Hippocampal formation (tissue), 2 donors: ENCODE measurements at regions not wholly inside any gene's neighbourhood (a gene's known extent, or its start where the extent isn't known, plus 50 kb on each side); places are given as distances from the start of the nearest gene placed in this dataset.

Experiments
- DNase-seq, 2 donors: peaks; one replicate each; lab custom pipeline; 2025; lab: John Stamatoyannopoulos, UW

- no peak for DNase-seq
These were observed 235.0 kb upstream of the HNMT start for GRCh38 chr2:137729305-137729704.

- no peak for DNase-seq
These were observed 226.7 kb upstream of the HNMT start for GRCh38 chr2:137737559-137737958.

GRCh38 chr2:137741784-137742362 is 222.4 kb upstream of the HNMT start:
- DNase-seq: no peak

GRCh38 chr2:137747509-137747908 is 216.8 kb upstream of the HNMT start:
- no peak for DNase-seq

- no peak for DNase-seq
These were observed 215.7 kb upstream of the HNMT start for GRCh38 chr2:137748533-137748932.

GRCh38 chr2:137764646-137765045 is 199.6 kb upstream of the HNMT start:
- no peak for DNase-seq

- DNase-seq: no peak
These were observed 194.9 kb upstream of the HNMT start for GRCh38 chr2:137769406-137769805.

GRCh38 chr2:137770166-137770565 is 194.1 kb upstream of the HNMT start:
- no peak for DNase-seq

- DNase-seq: no peak
These were observed 193.2 kb upstream of the HNMT start for GRCh38 chr2:137771064-137771463.

- DNase-seq: no peak
These were observed 191.8 kb upstream of the HNMT start for GRCh38 chr2:137772451-137772850.

- no peak for DNase-seq
These were observed 188.7 kb upstream of the HNMT start for GRCh38 chr2:137775529-137775928.

GRCh38 chr2:137776697-137777096 is 187.6 kb upstream of the HNMT start:
- DNase-seq: no peak

- DNase-seq: no peak
These were observed 166.6 kb upstream of the HNMT start for GRCh38 chr2:137797641-137798040.

GRCh38 chr2:137799600-137799999 is 164.7 kb upstream of the HNMT start:
- DNase-seq: no peak

GRCh38 chr2:137800386-137800785 is 163.9 kb upstream of the HNMT start:
- DNase-seq: no peak

GRCh38 chr2:137801228-137801627 is 163.0 kb upstream of the HNMT start:
- no peak for DNase-seq

- DNase-seq: no peak
These were observed 162.2 kb upstream of the HNMT start for GRCh38 chr2:137802038-137802437.

GRCh38 chr2:137806068-137806805 is 158.0 kb upstream of the HNMT start:
- no peak for DNase-seq

- DNase-seq: no peak
These were observed 155.0 kb upstream of the HNMT start for GRCh38 chr2:137809252-137809651.

- no peak for DNase-seq
These were observed 154.4 kb upstream of the HNMT start for GRCh38 chr2:137809837-137810236.

GRCh38 chr2:137812517-137812916 is 151.8 kb upstream of the HNMT start:
- DNase-seq: no peak

GRCh38 chr2:137813176-137813575 is 151.1 kb upstream of the HNMT start:
- DNase-seq: no peak

- DNase-seq: no peak
These were observed 147.2 kb upstream of the HNMT start for GRCh38 chr2:137817058-137817457.

GRCh38 chr2:137823196-137823595 is 141.1 kb upstream of the HNMT start:
- no peak for DNase-seq
